Head of caudate nucleus (tissue), 42 donors: ENCODE measurements at regions not wholly inside any gene's neighbourhood (a gene's known extent, or its start where the extent isn't known, plus 50 kb on each side); places are given as distances from the start of the nearest gene placed in this dataset.

Experiments used
- DNase-seq, 42 donors: peaks; one replicate each; pipeline versions ENCODE4 v3.0.0 to v3.0.0-alpha.2; 2020 to 2021; ENCODE audit warnings: mixed read lengths in 7 of 42
- intact Hi-C: fragments of 100-400 bp; cut with DNase I; formaldehyde crosslinking; loops from one replicate; pipeline ENCODE4 v1.15.0; 2022

DNA sequence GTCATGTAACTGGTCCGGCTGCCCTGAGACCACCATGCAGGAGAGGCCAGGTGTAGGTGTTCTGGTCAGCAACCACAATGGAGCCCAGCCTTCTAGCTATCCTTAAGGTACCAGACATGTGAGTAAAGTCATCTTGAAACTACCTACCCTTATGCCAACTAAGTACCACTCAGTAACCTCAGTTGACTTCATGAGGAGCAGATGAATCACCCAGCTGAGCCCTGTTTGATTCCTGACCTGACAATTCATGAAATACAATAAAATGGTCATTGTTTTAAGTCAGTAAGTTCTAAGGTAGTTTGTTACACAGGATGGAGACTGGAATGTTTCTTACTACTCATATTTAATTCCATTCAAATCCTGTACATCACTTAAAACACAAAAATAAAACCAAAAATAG is 113.1 kb upstream of the LMO4 start:
- intact Hi-C loops = no loop called here
- no peak for DNase-seq

GRCh38 chr1:87218618-87219017 is 110.1 kb upstream of the LMO4 start:
- no peak for DNase-seq
- intact Hi-C loops = no loop called here

DNA sequence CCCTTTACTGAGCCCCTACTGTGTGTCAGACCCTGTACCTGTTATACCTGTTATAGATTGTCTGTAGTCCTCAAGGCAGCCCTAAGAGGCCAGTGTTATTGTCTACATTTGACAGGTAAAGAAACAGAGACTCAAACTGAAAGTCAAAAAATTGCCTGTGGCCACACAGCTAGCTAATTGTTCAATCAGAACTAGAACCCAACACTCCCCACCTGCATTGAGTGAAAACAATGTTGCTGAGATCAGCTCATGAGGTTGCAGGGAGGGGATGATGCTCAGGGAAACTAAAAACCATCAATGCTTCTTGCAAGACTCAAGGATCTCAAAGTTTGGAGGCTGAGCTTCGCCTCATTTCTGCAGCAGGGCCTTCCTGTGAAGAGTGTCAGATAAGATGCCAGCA is 109.5 kb upstream of the LMO4 start:
- intact Hi-C loops = no loop called here
- DNase-seq = no peak

DNA sequence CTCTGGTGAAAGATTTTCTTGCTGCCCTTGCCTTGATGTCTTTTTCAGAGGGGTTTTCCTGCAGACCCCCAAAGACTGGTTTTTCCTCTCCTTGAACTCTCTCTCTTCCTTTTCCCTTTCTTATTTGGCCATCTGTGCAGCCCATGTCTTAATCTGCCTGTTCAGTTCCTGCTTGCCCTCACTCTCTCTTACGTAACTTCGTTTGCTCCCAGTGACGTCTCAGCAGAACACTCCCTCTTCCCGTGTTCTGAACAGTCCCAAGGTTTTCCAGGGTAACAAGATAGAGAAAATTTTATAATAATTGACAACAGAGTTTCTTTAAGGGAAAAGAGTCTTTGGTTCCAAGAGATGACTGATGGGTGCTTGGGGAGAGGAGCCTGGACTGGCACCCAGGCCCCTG is 109.1 kb upstream of the LMO4 start:
- DNase-seq = no peak
- intact Hi-C loops = no loop called here

GRCh38 chr1:87220993-87221392 is 107.7 kb upstream of the LMO4 start:
- DNase-seq = no peak
- intact Hi-C loops = no loop called here

DNA sequence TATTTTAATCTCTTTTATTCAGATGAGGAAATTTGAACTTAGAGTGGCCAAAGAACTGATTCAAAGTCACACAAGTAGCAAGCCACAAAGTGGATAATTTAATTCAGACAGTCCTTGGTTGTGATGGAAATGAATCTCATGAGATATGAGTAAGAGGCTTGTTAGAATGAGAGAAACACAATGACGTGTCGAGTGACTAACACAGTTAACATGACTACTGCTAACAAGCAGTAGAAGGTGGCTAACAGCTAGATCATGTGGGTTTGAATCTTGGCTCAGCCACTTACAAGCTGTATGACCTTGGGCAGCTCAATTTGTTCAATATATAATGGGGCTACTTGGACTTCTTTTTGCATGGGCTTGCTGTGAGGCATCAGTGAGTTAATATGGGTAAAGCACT is 104.5 kb upstream of the LMO4 start:
- DNase-seq = peak in 2 of 42 donors; percentile 28 to 44
- intact Hi-C loops = no loop called here

- no peak for DNase-seq
- intact Hi-C loops = no loop called here
Measured at GRCh38 chr1:87225171-87225570, 103.5 kb upstream of the LMO4 start.

DNA sequence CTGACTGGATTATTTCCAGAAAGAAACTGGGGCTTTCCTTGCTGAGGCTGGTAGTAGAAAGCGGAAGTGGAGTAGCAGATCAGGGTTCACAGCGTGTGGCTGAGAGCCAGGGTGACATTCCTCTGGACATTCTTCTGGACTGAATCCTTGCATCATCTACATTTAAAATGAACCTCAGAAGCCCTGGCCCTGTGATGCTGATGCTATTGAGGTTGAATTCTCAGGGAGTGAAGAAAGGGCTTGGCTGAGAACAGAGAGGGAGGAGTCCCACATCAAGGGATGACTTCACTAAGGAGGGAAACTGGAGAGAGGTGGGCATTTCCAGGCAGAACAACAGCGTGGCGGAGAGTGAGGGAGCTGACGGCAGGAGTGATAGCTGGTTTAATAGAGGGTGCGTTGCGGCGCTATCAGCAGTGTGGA is 102.3 kb upstream of the LMO4 start:
- intact Hi-C loops = no loop called here
- peak in 11 of 42 donors; percentile 3 to 60 (median 25) for DNase-seq

DNA sequence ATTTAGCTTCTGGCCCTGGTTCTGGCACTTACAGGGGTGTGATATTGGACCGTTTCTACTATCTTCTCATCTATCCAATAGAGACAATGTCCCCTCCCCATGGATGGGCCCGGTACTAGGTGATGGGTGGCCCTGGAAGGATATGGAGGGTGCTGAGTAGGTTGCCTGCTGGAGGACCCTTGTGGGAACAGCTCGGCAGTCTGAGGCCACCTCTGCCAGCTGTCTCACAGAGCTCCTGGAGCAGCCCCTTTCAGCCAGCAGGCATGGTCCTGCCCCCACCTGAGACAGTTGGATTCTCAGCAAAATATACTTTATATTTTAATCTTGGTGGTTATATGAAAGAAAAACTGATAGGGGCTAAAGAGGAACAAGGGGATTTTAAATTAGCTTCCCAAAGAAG is 101.0 kb upstream of the LMO4 start:
- DNase-seq = no peak
- intact Hi-C loops = no loop called here

GRCh38 chr1:87230501-87230900 is 98.2 kb upstream of the LMO4 start:
- intact Hi-C loops = no loop called here
- DNase-seq = no peak

DNA sequence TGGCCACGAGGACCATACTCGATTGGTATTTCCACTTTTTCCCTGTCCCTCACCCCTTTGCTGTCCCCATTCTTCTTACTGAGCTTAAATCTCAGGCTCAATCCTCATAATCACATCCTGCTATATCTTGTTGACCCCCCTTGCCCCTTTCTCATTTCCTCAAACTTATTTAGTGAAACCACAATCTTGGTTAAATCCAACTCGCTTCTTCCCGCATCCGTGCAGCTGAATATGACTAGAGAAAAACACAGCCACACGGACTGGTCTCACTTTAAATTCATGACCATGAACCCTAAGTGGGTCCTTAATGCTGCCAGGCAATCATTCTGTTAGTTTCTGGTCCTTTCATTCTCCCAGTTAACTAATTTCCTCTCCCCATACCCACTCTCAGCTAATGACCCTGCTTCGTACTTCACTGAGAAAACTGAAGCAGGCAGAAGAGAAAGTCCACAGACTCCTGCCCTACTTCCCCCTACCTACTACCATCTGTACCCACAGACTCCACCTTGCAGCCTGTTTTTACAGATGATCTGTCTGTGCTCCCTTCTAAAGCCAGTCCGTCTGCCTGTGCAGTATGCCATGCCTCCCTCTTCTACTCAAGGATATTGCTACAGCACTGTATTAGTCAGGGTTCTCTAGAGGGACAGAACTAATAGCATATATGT is 96.8 kb upstream of the LMO4 start:
- no peak for DNase-seq
- intact Hi-C loops = no loop called here

DNA sequence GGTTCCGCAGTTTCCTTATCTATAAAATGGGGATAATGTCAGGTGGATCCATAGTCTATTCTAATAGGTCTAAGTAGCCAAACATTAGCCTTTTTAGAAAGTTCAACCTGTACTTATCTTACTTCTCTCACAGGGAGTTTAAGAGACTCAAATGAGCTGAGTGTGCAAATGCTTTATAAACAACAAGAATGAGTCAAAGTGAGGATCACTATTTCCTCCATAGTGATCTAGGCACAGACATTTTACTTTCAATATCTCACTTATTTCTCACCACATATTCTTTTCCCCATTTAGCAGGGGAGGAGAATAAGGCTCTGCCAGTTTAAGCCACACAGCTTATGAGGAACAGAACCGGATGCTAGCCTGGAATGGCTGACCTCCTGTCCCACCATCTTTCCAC is 92.1 kb upstream of the LMO4 start:
- no peak for DNase-seq
- intact Hi-C loops = no loop called here

- intact Hi-C loops = no loop called here
- no peak for DNase-seq
Measured at GRCh38 chr1:87239997-87240605, 88.6 kb upstream of the LMO4 start.

GRCh38 chr1:87240661-87241285 is 87.9 kb upstream of the LMO4 start:
- DNase-seq = peak in 28 of 42 donors; percentile 5 to 74 (median 34)
- intact Hi-C loops = no loop called here

- DNase-seq = no peak
- intact Hi-C loops = no loop called here
Measured at GRCh38 chr1:87242445-87243185, 86.1 kb upstream of the LMO4 start.

- intact Hi-C loops = no loop called here
- DNase-seq = no peak
Measured at GRCh38 chr1:87243573-87243972, 85.1 kb upstream of the LMO4 start.

DNA sequence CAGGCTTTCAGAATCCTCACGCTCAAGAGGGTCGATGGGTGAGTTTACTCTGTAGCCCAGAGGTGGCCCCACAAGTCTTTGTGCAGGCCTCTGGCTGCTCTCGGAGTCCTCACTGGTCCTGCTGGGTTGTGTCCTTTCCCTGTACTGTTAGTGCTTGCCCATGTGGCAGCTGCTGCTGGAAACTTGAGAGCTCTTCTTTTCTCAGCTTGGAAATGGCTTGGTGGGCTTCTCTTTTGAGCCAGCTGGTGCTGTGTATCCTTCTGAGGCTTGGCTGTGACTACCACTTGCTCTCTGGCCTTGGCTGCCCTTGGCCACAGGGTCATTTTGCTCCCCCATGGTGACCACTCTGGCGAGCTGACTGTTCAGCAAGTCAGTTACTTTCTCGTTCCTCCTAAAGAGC is 82.2 kb upstream of the LMO4 start:
- intact Hi-C loops = no loop called here

GRCh38 chr1:87249803-87250202 is 78.9 kb upstream of the LMO4 start:
- DNase-seq = peak in 5 of 42 donors; percentile 6 to 41 (median 22)
- intact Hi-C loops = no loop called here

More for the DNA sequence above, 82.2 kb upstream of the LMO4 start:
- DNase-seq = no peak

GRCh38 chr1:87250336-87250735 is 78.3 kb upstream of the LMO4 start:
- no peak for DNase-seq
- intact Hi-C loops = no loop called here

DNA sequence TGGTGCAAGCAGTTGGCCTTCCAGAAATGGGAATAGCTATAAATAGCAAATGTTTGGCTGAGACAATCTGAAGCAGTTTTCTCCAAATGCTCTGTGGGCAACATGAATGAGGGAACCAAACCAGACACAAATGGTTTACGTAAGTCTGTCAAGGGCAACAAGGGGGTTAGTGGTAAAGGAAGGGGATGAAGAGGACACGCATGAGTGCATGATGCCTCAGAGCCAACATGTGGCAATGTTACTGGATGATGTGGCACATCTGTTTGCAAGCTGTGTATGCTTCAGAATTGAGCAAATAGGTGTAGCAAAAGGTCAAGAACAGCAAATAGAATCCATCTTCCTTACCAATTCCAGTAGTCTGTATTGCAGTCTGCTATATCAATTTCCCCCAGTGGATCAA is 76.3 kb upstream of the LMO4 start:
- intact Hi-C loops = no loop called here
- DNase-seq = no peak
